ENCODE measurements at regions not wholly inside any gene's neighbourhood (a gene's known extent, or its start where the extent isn't known, plus 50 kb on each side); places are given as distances from the start of the nearest gene placed in this dataset.

DNA sequence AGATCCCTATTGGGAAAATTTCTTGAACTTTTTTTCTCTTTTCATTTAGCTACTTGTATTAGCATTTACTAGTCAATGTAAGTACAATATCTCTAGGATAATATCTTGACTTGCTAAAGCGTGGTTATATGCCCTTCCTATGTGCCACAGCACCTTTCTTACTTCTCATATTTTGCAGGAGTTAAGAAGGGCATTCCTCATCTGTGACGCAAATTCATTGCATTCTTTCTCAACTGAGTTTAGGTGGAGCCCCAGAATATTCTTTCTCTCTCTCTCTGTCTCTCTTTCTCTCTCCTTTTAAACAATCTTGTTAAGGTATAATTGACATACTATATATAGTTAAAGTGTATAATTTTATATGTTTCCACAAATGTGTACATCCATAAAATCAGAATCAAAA, 266.1 kb downstream of the RAB38 start:
- Histone ChIP-seq H3K27ac (no peak overlapping the region), H3K4me3 (no peak overlapping the region), H3K9me3 (no peaks in the 10 kb centered on the region), H3K27me3 (no peaks in the 10 kb centered on the region), H3K4me1 (no peaks in the 10 kb centered on the region), H3K36me3 (replicated peaks in 1 of 2; ENCODE audit: insufficient read depth in 1 of 2, low read depth in 2 of 2) (no peaks in the 10 kb centered on the region)
- TF ChIP-seq, protein P1, sequence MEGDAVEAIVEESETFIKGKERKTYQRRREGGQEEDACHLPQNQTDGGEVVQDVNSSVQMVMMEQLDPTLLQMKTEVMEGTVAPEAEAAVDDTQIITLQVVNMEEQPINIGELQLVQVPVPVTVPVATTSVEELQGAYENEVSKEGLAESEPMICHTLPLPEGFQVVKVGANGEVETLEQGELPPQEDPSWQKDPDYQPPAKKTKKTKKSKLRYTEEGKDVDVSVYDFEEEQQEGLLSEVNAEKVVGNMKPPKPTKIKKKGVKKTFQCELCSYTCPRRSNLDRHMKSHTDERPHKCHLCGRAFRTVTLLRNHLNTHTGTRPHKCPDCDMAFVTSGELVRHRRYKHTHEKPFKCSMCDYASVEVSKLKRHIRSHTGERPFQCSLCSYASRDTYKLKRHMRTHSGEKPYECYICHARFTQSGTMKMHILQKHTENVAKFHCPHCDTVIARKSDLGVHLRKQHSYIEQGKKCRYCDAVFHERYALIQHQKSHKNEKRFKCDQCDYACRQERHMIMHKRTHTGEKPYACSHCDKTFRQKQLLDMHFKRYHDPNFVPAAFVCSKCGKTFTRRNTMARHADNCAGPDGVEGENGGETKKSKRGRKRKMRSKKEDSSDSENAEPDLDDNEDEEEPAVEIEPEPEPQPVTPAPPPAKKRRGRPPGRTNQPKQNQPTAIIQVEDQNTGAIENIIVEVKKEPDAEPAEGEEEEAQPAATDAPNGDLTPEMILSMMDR (IDR thresholded peaks at IDR 0.05): no peak
- TF ChIP-seq POLR2A (IDR thresholded peaks at IDR 0.05): no peak
- DNase-seq: no peak
- intact Hi-C loops (cut with DNase I): no loop called here
- no peak for ATAC-seq
- 62 to 65% methylated on average over 2 of the region's 2 CpGs for WGBS, 2 donors

DNA sequence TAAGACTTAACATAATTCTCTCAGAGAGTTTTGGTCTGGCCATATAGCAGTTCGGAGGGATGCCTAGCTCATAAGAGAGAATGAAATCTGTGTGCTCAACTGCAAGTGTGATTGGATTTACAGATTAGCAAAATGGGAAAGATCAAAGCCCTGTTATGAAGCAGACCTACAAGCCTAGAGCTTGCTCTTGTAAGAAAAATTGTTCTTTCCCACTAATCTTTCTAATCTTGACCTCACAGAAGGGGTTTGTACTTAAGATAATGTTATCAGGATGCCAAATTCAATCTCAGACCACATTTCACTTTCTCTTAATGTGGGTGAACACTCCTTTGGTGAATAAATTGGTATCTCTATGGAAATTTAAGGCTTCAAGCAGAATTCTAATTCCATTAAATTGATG, 267.2 kb downstream of the RAB38 start:
- ATAC-seq: no peak
- no peak for TF ChIP-seq POLR2A (IDR thresholded peaks at IDR 0.05)
- TF ChIP-seq, protein P1 (IDR thresholded peaks at IDR 0.05): no peak
- Histone ChIP-seq H3K4me1 (no peaks in the 10 kb centered on the region), H3K36me3 (replicated peaks in 1 of 2; ENCODE audit: insufficient read depth in 1 of 2, low read depth in 2 of 2) (no peaks in the 10 kb centered on the region), H3K27me3 (no peaks in the 10 kb centered on the region), H3K4me3 (no peak overlapping the region), H3K9me3 (no peaks in the 10 kb centered on the region), H3K27ac (no peak overlapping the region)
- intact Hi-C loops (cut with DNase I): no loop called here
- DNase-seq: no peak
- WGBS, 2 donors: 61% methylated on average over 1 of the region's 1 CpG

DNA sequence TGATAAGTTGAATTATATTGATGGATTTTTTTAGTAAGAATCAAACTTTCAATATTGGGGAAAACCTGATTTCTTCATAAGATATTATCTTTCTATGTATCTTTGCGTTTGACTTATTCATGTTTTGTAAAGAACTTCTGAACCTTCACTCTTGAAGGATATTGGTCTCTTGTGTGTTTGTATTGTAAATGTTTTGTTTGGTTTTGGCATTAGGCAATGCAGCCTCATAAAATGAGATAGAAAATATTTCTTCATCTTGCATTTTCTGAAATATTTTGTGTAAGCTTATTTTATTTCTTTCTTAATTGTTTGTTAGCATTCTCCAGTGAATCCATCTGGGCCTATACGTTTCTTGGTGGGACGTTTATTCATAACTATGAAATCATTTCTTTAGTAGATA, 271.9 kb downstream of the RAB38 start:
- no peaks in the 10 kb centered on the region for H3K27me3 ChIP-seq
- no peak overlapping the region for H3K27ac ChIP-seq
- TF ChIP-seq, protein P1 (IDR thresholded peaks at IDR 0.05): no peak
- no peak for TF ChIP-seq POLR2A (IDR thresholded peaks at IDR 0.05)
- H3K4me3 ChIP-seq: no peak overlapping the region
- H3K4me1 ChIP-seq: no peaks in the 10 kb centered on the region
- no peak for ATAC-seq
- WGBS, 2 donors: 48 to 54% methylated on average over 3 of the region's 3 CpGs
- no peak for DNase-seq
- no peaks in the 10 kb centered on the region for H3K9me3 ChIP-seq
- intact Hi-C loops (cut with DNase I): no loop called here
- H3K36me3 ChIP-seq (replicated peaks in 1 of 2; ENCODE audit: insufficient read depth in 1 of 2, low read depth in 2 of 2): no peaks in the 10 kb centered on the region

DNA sequence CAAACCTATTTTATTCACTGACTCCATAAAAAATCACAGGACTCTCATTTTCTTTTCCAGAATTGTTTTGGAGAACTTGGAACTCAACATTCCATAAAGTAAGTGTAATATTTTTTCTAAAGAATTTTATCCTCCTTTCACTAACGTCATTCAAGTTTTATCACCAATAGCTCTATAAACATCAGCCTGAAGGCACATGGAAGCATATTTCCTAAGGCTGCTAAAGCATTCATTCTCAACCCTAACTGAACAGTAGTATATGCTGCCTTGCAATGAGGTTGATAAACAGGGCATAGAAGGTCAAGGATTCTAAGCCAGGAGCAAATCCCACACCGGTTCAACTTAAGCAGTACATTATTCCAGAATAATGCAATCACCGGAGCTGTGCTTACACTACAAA, 273.9 kb downstream of the RAB38 start:
- intact Hi-C loops (cut with DNase I): no loop called here
- Histone ChIP-seq H3K27me3 (no peaks in the 10 kb centered on the region), H3K27ac (no peak overlapping the region), H3K36me3 (replicated peaks in 1 of 2; ENCODE audit: insufficient read depth in 1 of 2, low read depth in 2 of 2) (no peaks in the 10 kb centered on the region), H3K4me1 (peaks cover 12% of the 10 kb centered on the region), H3K9me3 (no peaks in the 10 kb centered on the region), H3K4me3 (no peak overlapping the region)
- DNase-seq (no peak), ATAC-seq (no peak)
- TF ChIP-seq POLR2A (IDR thresholded peaks at IDR 0.05): no peak
- TF ChIP-seq, protein P1 (IDR thresholded peaks at IDR 0.05): no peak
- WGBS, 2 donors: 38 to 50% methylated on average over 3 of the region's 3 CpGs

DNA sequence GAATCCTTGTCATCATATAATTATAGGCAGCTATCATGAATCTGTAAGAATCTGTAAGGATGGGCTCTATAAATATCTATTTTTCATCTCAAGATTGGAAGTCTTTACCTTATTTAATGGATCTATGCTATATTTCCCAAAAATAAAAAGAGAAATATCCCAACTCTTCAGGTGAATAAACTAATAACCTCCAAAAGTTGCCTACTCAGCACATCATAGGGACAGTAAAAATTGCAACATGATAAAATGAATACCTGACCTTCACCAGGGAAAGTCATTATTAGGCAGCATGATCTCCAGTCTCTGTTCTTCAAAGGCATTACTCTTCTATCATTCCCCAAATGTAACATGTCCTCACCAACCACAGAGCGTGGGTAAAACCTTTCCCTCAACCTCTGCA, 277.3 kb downstream of the RAB38 start:
- DNase-seq (no peak), ATAC-seq (no peak)
- Histone ChIP-seq H3K36me3 (replicated peaks in 1 of 2; ENCODE audit: insufficient read depth in 1 of 2, low read depth in 2 of 2) (no peaks in the 10 kb centered on the region), H3K27ac (no peak overlapping the region), H3K27me3 (no peaks in the 10 kb centered on the region), H3K4me3 (no peak overlapping the region), H3K4me1 (peaks cover 12% of the 10 kb centered on the region), H3K9me3 (no peaks in the 10 kb centered on the region)
- TF ChIP-seq, protein P1 (IDR thresholded peaks at IDR 0.05): no peak
- WGBS, 2 donors: 68 to 69% methylated on average over 1 of the region's 1 CpG
- intact Hi-C loops (cut with DNase I): no loop called here
